Activated naive CD4-positive, alpha-beta T cell treated with anti-CD3 and anti-CD28 coated beads for 36 hours (primary cell): ENCODE measurements at regions not wholly inside any gene's neighbourhood (a gene's known extent, or its start where the extent isn't known, plus 50 kb on each side); places are given as distances from the start of the nearest gene placed in this dataset.

Experiments
- CTCF ChIA-PET: fragments of 350-600 bp; sonication (Branson Sonifier 250); formaldehyde crosslinking; loops from one replicate; lab custom pipeline; 2021; ENCODE audit warnings: antibody characterized with exemption; lab: Charles Lee
- DNase-seq: peaks from one replicate; pipeline ENCODE4 v3.0.0-alpha.2; 2020
- H3K27ac Mint-ChIP-seq: one replicate; pipeline ENCODE4 v1.8.0; 2021; ENCODE audit warnings: mild to moderate bottlenecking, mixed read lengths
- H3K27me3 Mint-ChIP-seq: one replicate; pipeline ENCODE4 v1.8.0; 2021; ENCODE audit warnings: low read depth, mixed read lengths
- H3K36me3 Mint-ChIP-seq: one replicate; pipeline ENCODE4 v1.8.0; 2021; ENCODE audit warnings: low read depth, mixed read lengths
- H3K4me1 Mint-ChIP-seq: one replicate; pipeline ENCODE4 v1.8.0; 2021; ENCODE audit warnings: low read depth, mixed read lengths
- H3K4me3 Mint-ChIP-seq: one replicate; pipeline ENCODE4 v1.8.0; 2021; ENCODE audit warnings: mild to moderate bottlenecking, moderate library complexity, mixed read lengths
- H3K9me3 Mint-ChIP-seq: one replicate; pipeline ENCODE4 v1.8.0; 2021; ENCODE audit warnings: mixed read lengths
- intact Hi-C: fragments of 100-400 bp; cut with micrococcal nuclease; formaldehyde crosslinking; loops from one replicate; pipeline ENCODE4 v1.15.1; 2023

GRCh38 chr10:74760086-74760979 is 66.1 kb upstream of the KAT6B start:
- CTCF ChIA-PET: interaction anchor here (0.7 kb wide), 1 partner anchor 229 kb away, joined by 3 read pairs; no protein-coding TSS in a partner anchor
- H3K27me3 Mint-ChIP-seq: no peaks in the 10 kb centered on the region
- intact Hi-C loops: no loop called here
- no peak for DNase-seq
- H3K27ac Mint-ChIP-seq: no peak overlapping the region
- H3K4me1 Mint-ChIP-seq: no peaks in the 10 kb centered on the region
- H3K4me3 Mint-ChIP-seq: no peak overlapping the region
- no peaks in the 10 kb centered on the region for H3K9me3 Mint-ChIP-seq
- H3K36me3 Mint-ChIP-seq: no peaks in the 10 kb centered on the region

GRCh38 chr10:74763934-74764591 is 62.3 kb upstream of the KAT6B start:
- intact Hi-C loops: no loop called here
- no peaks in the 10 kb centered on the region for H3K27me3 Mint-ChIP-seq
- no peak for DNase-seq
- H3K27ac Mint-ChIP-seq: no peak overlapping the region
- no peak overlapping the region for H3K4me3 Mint-ChIP-seq
- CTCF ChIA-PET: no interaction called here
- no peaks in the 10 kb centered on the region for H3K4me1 Mint-ChIP-seq
- no peaks in the 10 kb centered on the region for H3K9me3 Mint-ChIP-seq
- H3K36me3 Mint-ChIP-seq: no peaks in the 10 kb centered on the region

- CTCF ChIA-PET: no interaction called here
Observed at GRCh38 chr10:74765465-74765975, 60.9 kb upstream of the KAT6B start.

GRCh38 chr10:74766501-74766900 is 59.9 kb upstream of the KAT6B start:
- H3K27ac Mint-ChIP-seq: no peak overlapping the region
- no peak for DNase-seq
- no peaks in the 10 kb centered on the region for H3K36me3 Mint-ChIP-seq
- H3K4me1 Mint-ChIP-seq: no peaks in the 10 kb centered on the region
- CTCF ChIA-PET: no interaction called here
- H3K4me3 Mint-ChIP-seq: no peak overlapping the region
- intact Hi-C loops: no loop called here
- no peaks in the 10 kb centered on the region for H3K9me3 Mint-ChIP-seq
- H3K27me3 Mint-ChIP-seq: no peaks in the 10 kb centered on the region

More at GRCh38 chr10:74765465-74765975, 60.9 kb upstream of the KAT6B start:
- Mint-ChIP-seq H3K27ac (no peak overlapping the region), H3K4me3 (no peak overlapping the region), H3K4me1 (no peaks in the 10 kb centered on the region), H3K36me3 (no peaks in the 10 kb centered on the region), H3K9me3 (no peaks in the 10 kb centered on the region), H3K27me3 (no peaks in the 10 kb centered on the region)
- DNase-seq: no peak
- intact Hi-C loops: no loop called here

GRCh38 chr10:74770400-74770799 is 56.0 kb upstream of the KAT6B start:
- Mint-ChIP-seq H3K9me3 (peaks cover 5% of the 10 kb centered on the region), H3K4me1 (no peaks in the 10 kb centered on the region), H3K4me3 (no peak overlapping the region), H3K27ac (no peak overlapping the region), H3K27me3 (no peaks in the 10 kb centered on the region), H3K36me3 (no peaks in the 10 kb centered on the region)
- intact Hi-C loops: no loop called here
- CTCF ChIA-PET: no interaction called here
- DNase-seq: no peak

GRCh38 chr10:74771054-74771453 is 55.3 kb upstream of the KAT6B start:
- Mint-ChIP-seq H3K27ac (no peak overlapping the region), H3K9me3 (peaks cover 7% of the 10 kb centered on the region), H3K36me3 (no peaks in the 10 kb centered on the region), H3K27me3 (no peaks in the 10 kb centered on the region), H3K4me3 (no peak overlapping the region), H3K4me1 (no peaks in the 10 kb centered on the region)
- CTCF ChIA-PET: interaction anchor here (0.7 kb wide), 1 partner anchor 246 kb away, joined by 5 read pairs; no protein-coding TSS in a partner anchor
- DNase-seq: no peak
- intact Hi-C loops: no loop called here

- no peak overlapping the region for H3K27ac Mint-ChIP-seq
- no peak for DNase-seq
- intact Hi-C loops: no loop called here
- no peak overlapping the region for H3K4me3 Mint-ChIP-seq
- H3K9me3 Mint-ChIP-seq: peaks cover 14% of the 10 kb centered on the region
- CTCF ChIA-PET: no interaction called here
- no peaks in the 10 kb centered on the region for H3K27me3 Mint-ChIP-seq
- no peaks in the 10 kb centered on the region for H3K4me1 Mint-ChIP-seq
- H3K36me3 Mint-ChIP-seq: no peaks in the 10 kb centered on the region
Observed at GRCh38 chr10:74775099-74775498, 51.3 kb upstream of the KAT6B start.
